GM19240 (cell line): ENCODE measurements at regions not wholly inside any gene's neighbourhood (a gene's known extent, or its start where the extent isn't known, plus 50 kb on each side); places are given as distances from the start of the nearest gene placed in this dataset.

Experiments
- DNase-seq: peaks from one replicate; pipeline ENCODE4 v3.0.0; 2011; ENCODE audit warnings: low spot score; ENCODE audit not compliant: insufficient read length

DNA sequence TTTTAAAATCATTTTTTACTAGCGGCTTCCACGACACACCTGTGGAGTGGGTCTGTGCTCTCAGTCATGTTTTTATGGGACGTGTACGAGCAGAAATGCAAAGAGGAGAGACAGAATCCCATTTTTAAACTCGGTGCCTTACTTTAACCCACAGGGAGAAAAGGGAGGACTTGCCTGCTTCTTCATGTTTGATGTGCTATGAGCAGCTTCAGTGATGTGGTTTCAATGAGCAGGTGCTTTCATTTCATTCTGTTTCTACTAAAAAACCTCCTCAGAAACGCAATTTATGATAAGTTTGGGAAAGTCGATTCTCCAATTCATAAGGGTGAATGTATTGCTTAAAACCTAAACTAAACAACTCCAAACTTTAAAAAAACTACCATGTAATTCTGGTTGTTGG lies 537.2 kb downstream of the GATA3 start:
- no peak for DNase-seq

DNA sequence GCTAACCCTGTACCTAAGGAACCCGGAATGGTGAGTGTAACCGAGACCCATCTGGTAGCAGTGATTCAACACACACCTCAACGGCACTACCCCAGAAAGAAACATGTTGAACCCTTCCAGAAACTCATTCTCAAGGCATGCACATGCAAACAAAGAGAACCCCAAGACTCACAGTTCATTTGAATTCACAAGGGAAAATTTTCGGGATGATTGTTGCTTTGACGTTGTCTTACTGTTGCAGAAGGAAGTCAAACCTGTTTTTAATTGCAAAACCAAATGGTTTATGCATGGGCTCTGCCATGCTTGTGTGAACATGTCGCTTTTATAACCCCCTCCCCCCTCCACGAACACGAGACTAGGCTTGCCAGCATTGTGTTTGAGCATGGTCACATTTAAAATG lies 539.7 kb downstream of the GATA3 start:
- no peak for DNase-seq

DNA sequence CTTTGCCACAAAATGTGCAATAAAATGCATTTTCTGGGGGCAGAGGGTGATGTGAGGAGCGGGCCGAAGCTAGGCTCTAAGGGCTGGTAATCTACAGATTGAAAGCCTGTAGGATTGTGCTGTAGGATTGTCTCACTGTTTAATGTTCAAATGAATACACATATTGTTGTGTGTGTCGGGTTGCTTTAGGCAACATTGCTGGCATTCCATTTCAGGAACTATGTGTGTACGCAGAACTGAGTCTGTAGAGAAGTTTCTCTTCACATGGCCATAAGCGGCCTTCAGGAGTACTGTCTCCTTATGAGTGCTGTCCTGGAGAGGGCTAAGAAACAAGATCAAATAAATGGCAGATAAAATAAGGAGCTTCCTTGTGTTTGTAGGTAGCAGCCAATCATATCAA lies 540.2 kb downstream of the GATA3 start:
- DNase-seq, result no peak

DNA sequence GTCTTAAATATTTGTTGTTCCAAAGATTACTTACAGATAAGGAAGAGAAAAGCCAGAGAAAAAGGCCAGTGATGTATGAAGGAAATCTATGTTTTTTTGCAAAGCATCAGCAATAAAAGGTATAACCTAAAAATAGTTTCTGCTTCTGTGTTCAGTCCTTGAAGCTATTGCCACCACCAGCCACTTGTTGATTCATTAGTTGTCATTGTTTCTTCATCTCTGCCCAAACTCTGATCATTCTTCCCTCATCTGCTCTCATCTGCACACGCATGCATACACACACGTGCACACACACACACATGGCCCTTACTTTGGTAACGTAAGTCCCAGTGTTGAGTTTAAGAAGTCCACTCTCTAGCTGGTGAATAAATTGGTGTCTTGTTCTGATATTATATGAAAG lies 540.7 kb downstream of the GATA3 start:
- DNase-seq, result no peak

DNA sequence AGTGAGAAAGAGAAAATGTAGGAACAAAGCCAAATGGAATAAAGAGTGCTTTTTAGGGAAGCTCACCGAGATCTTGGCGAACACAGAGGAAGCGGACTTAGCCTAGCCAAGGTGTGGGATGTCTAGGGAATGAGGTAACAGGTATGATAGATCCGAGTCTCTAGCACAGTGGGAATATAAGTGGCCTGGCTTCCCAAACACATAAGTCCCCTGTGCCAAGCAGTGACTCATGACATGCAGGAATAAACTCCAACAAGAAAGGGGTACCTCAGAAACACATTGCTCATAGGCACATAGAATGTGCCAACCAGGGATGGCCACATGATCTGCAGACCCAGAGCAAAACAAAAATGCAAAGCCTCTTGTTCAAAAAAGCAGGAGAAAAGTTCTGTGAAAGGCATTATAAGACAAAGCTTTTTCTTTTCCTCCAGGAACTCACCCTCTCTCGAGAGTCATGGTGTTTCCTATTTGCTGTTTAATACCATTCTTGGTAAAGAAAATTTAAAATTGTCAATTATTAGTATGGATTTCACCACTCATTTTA lies 542.5 kb downstream of the GATA3 start:
- DNase-seq, result no peak

DNA sequence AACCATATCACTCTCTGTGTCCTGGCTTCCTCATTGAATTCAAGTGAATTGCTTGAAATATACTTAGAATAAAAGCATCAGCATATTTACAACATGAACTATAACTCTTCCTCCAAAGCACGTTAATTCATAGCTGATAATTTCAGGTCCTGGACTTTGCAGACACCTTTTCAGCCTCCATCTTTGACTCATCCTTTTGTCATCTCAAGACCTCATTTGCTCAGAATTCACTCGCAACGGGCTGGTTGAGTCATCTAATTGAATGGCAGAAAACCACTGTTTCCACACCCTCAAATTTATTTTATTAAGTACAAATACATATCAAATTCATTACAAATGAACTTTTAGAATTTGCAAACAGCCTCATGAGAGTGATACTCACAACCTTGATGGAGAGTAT lies 545.7 kb downstream of the GATA3 start:
- DNase-seq, result no peak

DNA sequence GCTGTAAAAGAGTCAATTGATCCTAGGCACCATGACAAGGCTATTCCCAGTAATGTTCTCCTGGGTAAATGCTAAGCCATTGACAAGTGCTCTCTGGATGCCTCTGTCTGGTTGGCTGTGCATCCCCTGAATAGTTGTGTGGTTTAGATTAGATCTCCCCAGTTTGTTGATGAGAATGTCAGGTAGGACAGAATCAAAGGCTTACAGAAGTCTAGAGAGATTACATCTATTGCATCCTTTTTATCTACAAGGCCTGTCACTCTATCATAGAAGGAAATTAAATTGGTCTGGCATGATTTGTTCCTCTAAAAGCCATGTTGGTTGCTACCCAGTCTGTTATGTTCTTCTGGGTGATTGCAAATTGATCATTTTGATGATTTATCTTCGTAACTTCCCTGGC lies 548.3 kb downstream of the GATA3 start:
- no peak for DNase-seq

DNA sequence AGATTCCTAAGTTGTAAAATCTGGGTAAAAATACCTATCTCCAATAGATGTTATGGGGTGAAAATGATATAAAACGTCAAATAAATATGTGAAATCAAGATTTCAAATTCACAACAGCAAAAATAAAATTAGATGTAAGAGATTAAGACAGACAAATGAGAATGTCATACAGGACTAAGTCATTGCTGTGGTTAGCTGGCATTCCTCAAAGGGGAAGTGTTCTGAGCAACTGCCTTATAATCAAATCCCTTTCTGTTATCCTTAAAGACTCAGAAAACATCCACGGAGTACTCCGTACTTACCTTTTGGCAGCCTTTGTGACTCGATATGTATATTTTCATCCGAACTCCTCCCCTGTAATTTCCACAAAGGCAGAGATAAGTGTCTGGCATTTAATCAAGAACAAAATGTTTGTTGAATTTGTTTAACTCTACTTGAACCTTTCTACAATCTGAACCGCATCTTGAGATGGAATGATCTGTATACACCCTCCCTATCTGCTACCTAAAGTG lies 559.6 kb downstream of the GATA3 start:
- DNase-seq, result no peak

DNA sequence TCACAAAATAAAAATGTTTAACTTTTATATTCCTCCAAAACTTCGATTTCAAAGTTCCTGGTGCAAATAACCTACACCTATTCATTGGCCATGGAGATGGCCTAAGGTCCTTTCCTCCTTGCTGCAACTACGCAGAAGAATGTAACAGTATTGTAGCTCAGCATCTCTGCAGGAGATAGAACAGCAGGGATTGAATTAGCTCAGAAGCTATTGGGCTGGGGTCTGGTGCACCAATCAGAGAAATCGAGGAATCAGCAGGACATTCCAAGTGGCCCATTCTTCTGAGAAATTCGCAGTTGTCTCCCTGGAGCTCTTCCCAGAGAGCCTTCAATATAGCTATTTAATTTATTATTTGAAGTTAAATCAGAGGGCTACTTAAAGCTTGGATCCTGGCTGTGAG lies 560.6 kb downstream of the GATA3 start:
- DNase-seq, result no peak

DNA sequence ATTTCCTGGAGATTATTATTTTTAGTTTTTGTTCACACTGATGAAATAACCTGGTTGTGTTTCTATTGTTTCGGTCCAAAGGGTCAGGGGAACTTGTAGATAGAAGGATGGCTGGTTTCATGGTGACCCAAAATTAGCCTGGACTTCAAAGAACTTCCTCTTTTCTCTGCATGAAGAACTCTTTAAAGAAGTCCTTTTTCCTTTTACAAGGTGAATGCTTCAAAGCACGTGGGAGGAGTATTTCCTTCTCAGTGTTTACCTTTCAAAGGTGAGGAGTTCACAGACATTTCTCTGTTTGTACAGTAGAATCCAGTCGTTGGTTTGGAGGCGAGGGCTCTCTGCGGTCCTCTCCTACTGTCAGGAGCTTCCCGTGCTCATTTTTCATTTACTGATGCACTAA lies 561.7 kb downstream of the GATA3 start:
- no peak for DNase-seq

DNA sequence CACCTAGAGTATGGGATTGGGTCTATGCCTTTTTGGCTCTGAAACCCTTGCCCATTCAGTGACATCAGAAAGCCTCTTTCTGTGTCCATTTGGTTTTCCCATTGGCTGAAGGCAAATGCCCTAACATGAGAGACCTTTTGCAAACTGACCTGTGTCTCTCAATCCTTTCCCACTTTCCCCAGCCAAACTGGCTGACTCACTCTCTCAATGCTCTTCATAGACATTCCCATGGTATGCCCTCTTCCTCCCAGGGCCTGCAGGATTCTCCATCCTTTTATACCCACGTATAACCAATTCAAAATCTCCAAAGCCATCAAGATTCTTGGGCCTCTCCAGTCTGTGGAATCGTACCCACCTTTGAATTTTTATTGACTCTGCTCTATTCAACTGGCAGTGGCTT lies 563.3 kb downstream of the GATA3 start:
- no peak for DNase-seq

DNA sequence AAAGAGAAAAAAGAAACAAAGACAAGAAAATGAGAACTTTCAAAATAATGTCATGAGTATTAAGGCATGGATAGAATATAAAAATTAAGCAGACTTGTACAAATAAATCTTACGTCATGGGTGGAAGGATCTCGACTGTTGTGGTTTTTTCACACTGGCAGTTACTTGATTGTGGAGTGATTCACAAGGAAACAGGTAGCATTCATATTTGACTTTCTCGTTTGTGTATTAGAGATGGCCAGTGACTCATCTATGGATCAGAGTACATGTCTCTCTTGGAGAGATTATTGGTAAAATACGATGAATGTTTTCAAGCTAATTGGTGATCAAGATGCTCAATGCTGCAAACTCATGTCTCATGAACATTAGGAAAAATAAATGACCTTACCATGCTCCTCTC lies 564.3 kb downstream of the GATA3 start:
- DNase-seq, result no peak

DNA sequence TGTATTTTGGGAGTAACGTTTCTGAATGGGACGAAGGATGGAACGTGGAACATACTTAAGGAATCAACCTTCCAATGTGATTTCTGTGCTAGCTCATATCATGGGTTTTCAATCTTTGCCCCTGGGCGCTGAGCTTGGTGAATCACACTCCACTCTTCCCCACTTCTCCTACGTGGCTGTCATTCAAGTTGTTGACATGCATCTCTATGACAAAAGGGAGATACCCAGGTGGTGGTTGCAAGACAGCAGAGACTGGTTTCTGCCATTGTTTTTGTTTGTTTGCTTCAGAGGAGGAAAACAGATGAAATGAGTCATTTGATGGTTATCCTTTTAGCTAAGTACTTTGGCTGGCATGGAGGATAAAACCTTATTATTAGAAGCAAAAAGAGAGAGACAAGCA lies 573.9 kb downstream of the GATA3 start:
- no peak for DNase-seq

DNA sequence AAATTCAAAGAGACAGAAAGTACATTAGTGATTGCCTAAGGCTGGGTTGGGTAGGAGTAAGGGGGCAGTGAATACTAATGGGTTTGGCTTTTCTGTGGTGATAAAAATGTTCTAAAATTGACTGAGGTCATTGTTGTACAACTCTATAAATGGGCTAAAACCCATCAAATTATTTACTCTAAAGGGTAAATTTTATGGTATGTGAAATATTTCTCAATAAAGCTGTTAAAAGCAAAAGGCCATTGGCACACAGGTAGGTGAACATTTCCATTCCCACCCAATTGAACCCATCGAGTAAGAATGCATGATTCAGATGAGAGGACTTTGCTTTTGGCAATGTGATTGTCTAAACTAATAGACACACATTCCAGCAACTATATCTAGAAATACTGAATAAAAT lies 579.4 kb downstream of the GATA3 start:
- DNase-seq, result no peak

DNA sequence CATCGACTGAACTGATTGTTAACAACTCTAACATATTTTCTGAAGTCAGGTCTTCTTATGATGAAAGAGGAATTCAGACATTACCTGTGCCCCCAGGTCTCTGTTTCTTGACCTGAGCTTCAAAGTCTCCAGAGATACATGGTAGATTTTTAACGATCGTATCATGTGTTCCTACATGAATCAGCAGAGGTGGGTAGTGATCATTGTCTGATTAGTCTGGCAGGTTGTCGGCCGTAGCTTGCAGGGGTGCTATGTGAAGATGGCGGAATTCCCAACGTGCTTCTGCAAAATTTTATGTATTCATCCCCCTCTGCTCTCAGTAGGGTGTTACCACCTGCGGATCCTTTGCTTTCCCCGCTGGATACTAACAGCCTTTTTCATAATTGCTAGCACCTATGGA lies 581.9 kb downstream of the GATA3 start:
- no peak for DNase-seq

DNA sequence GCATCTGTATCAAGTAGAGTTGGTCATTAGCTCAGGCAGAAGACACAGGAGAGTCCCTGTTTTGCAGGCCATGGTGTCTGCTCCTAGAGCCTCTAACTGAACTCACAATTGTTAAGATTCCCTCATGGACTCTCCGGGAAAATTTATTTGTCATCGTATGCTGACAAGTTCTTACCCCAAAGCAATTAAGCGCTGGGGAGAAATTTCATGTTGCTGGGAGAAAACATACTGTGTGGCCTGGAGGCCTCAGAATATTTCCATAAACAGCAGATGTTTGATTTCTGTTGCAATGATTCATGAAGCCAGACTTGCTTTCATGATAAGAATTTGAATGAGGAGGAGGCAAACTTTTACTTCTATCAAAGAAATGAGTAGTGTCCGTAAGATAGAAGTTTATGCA lies 583.2 kb downstream of the GATA3 start:
- DNase-seq, result no peak

DNA sequence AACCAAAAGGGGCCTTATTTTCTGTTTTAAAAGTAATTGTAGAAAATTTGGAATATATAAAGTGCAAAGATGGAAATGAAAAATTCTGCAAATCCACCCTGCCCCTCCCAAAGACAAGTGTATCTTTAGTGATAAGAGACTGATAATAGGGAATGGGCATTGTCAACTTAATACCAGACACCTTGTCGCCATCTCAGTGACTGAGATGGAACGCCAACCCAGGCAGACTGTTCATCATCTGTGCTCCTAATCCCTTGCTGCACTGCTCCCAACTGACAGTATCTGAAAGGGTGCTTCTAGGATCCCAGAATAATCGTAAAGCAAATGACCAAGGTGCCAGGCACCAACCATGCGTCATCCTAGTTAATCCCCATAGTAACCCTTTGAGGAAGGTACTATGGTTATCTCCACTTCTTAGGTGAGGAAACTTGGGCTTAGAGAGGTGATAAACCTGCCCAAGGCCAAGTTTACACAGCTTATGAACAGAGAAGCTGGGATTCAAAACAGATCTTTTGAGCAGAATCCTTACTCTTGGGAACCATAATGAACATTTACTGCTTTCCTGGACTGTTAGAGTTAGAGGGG lies 583.7 kb downstream of the GATA3 start:
- DNase-seq, result no peak

DNA sequence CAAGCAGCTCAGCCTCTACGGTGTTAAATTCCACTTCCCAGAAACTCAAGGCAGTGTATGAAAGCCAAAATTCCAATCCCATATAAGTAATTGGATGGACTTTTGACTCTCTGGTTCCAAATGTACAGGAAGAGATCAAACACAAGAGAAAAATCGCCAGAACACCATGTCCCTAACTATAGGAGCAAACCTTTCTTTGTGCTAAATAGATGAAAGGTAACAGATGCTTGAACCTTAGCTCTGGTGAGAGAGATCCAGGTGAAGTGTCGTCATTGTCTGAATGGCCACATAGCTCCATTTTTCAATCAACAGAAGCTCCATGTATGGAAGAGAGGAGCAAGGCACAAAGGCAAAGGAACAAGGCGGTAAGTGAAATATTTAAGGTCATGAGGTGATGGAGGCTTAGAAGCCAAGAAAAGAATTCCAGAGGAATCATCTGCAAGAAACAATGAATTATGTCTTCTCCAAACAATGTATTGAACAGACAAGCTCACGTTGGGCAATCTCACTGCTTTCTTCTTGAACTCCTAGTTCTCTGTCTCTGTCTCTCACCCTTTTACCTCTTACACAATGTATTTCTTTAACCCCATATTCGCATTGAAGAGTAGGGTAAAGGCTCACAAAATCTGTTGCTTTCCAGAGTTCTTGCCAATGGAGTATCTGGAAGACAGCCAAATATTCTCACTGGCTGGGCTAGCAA lies 585.1 kb downstream of the GATA3 start:
- no peak for DNase-seq

DNA sequence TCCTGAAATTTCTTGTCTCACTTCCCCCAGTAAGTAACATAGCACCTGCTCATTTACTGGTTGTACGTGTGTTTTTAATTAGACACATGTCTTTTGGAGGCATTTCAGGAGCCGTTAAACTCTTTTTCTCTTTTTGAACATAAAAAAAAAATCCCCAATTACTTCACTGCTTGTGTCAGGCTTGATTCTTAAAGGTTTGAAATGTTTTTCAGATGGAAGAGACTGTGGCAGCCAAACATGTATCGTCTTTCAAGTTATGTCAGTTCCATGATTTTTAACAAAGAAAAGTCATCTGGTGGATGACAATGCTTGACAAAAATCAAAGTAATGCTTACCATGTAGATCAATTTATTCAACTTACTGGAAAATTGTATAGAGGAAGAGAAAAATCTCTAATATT lies 585.8 kb downstream of the GATA3 start:
- no peak for DNase-seq

DNA sequence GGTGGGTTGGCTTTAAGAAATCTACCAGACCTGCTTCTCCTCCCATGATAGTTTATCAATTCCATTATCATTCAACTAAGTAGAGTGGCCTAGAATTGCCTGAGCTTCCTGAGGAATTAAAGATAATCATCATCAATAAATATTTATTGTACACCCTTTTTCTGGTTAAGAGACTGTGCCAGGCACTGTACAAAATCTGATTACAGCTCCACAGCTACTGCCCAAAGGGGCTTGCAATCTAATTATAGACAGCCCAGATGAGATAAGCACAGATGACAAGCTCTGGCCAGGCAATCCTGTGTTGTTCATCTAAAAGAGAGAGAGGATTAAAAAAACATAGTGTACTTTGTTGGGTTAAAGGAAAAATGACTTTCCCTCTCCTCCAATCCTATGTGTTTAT lies 586.4 kb downstream of the GATA3 start:
- DNase-seq, result no peak

DNA sequence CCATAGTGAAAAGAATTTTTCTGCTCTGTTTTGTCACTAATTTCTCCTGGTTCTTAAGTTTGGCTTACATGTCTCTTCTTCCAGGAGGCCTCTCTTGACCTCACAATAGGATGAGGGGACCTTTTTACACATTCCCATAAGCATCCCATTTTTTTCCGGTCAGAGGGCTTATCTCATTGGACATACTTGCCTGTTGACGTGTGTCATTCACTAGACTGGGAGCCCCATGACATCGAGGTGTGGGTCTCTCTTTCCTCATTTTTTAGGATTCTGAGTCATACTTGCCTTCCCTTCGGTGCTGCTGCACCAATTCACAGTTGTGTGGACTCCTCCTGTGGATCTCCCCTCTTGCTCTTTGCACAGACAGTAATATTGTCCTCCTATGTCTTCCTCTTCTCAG lies 601.8 kb downstream of the GATA3 start:
- DNase-seq, result no peak

DNA sequence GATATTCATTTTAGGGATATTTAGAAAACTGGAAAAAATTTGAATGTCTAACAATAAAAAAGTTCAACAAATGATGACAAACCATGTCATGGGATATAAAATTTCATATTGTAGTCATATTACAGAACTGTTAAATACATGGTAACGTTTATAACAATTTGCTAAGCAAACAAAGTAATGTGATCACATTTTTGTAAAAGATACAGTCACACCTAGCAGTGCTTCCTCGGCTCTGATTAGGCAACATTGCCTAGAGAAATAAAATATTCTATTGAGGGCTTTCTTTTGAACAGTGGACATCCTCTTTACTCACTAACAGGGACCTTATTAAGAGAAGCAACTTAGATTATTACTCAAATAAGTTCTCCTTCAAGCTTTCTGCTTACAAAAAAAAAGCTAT lies 605.5 kb downstream of the GATA3 start:
- no peak for DNase-seq

DNA sequence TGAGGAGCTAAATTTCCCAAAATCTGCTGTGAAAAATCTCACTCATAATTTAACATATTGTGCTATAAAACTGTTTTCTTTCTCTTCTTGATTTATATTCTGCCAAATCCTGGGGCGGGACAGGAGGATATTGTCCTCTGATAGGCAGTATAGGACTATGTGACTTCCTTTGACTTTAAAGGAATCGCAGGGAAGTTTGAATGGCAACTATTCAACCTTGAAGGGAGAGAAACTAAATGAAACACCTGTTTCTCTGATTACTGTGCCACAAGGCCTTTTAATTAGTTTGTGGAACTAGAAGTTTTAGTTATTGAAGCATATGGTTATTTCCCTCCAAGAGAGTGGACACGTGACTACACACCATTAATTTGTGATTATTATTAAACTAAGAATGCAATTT lies 607.4 kb downstream of the GATA3 start:
- DNase-seq, result no peak
